ENCODE measurements at regions not wholly inside any gene's neighbourhood (a gene's known extent, or its start where the extent isn't known, plus 50 kb on each side); places are given as distances from the start of the nearest gene placed in this dataset.

GRCh38 chrX:39451046-39451445 is 646.7 kb downstream of the BCOR start:
- no peak overlapping the region for H3K4me3 ChIP-seq (ENCODE audit: low read length)
- no peak for TF ChIP-seq ZNF274 (IDR thresholded peaks at IDR 0.05; ENCODE audit: low read depth, low read length)

- no peak overlapping the region for H3K4me3 ChIP-seq (ENCODE audit: low read length)
- TF ChIP-seq ZNF274 (IDR thresholded peaks at IDR 0.05; ENCODE audit: low read depth, low read length): no peak
Observed at GRCh38 chrX:39452401-39452800, 645.4 kb downstream of the BCOR start.

- no peak for TF ChIP-seq ZNF274 (IDR thresholded peaks at IDR 0.05; ENCODE audit: low read depth, low read length)
Observed at GRCh38 chrX:39453889-39454621, 643.7 kb downstream of the BCOR start.

GRCh38 chrX:39456894-39457604 is 640.7 kb downstream of the BCOR start:
- no peak for TF ChIP-seq ZNF274 (IDR thresholded peaks at IDR 0.05; ENCODE audit: low read depth, low read length)

More at GRCh38 chrX:39453889-39454621, 643.7 kb downstream of the BCOR start:
- H3K4me3 ChIP-seq (ENCODE audit: low read length): no peak overlapping the region

GRCh38 chrX:39458779-39459178 is 639.0 kb downstream of the BCOR start:
- TF ChIP-seq ZNF274 (IDR thresholded peaks at IDR 0.05; ENCODE audit: low read depth, low read length): no peak
- H3K4me3 ChIP-seq (ENCODE audit: low read length): no peak overlapping the region

More at GRCh38 chrX:39456894-39457604, 640.7 kb downstream of the BCOR start:
- no peak overlapping the region for H3K4me3 ChIP-seq (ENCODE audit: low read length)

- no peak overlapping the region for H3K4me3 ChIP-seq (ENCODE audit: low read length)
- TF ChIP-seq ZNF274 (IDR thresholded peaks at IDR 0.05; ENCODE audit: low read depth, low read length): no peak
Observed at GRCh38 chrX:39459204-39459603, 638.6 kb downstream of the BCOR start.

- no peak overlapping the region for H3K4me3 ChIP-seq (ENCODE audit: low read length)
- no peak for TF ChIP-seq ZNF274 (IDR thresholded peaks at IDR 0.05; ENCODE audit: low read depth, low read length)
Observed at GRCh38 chrX:39459952-39460351, 637.8 kb downstream of the BCOR start.

- TF ChIP-seq ZNF274 (IDR thresholded peaks at IDR 0.05; ENCODE audit: low read depth, low read length): no peak
- H3K4me3 ChIP-seq (ENCODE audit: low read length): no peak overlapping the region
Observed at GRCh38 chrX:39460499-39460898, 637.3 kb downstream of the BCOR start.

- TF ChIP-seq ZNF274 (IDR thresholded peaks at IDR 0.05; ENCODE audit: low read depth, low read length): no peak
- no peak overlapping the region for H3K4me3 ChIP-seq (ENCODE audit: low read length)
Observed at GRCh38 chrX:39462835-39463234, 634.9 kb downstream of the BCOR start.

GRCh38 chrX:39464253-39464652 is 633.5 kb downstream of the BCOR start:
- TF ChIP-seq ZNF274 (IDR thresholded peaks at IDR 0.05; ENCODE audit: low read depth, low read length): no peak
- H3K4me3 ChIP-seq (ENCODE audit: low read length): no peak overlapping the region

- no peak overlapping the region for H3K4me3 ChIP-seq (ENCODE audit: low read length)
- TF ChIP-seq ZNF274 (IDR thresholded peaks at IDR 0.05; ENCODE audit: low read depth, low read length): no peak
Observed at GRCh38 chrX:39465467-39465866, 632.3 kb downstream of the BCOR start.

GRCh38 chrX:39465906-39466305 is 631.9 kb downstream of the BCOR start:
- no peak overlapping the region for H3K4me3 ChIP-seq (ENCODE audit: low read length)
- TF ChIP-seq ZNF274 (IDR thresholded peaks at IDR 0.05; ENCODE audit: low read depth, low read length): no peak

GRCh38 chrX:39469126-39469525 is 628.6 kb downstream of the BCOR start:
- no peak overlapping the region for H3K4me3 ChIP-seq (ENCODE audit: low read length)
- TF ChIP-seq ZNF274 (IDR thresholded peaks at IDR 0.05; ENCODE audit: low read depth, low read length): no peak

GRCh38 chrX:39470588-39471407 is 627.0 kb downstream of the BCOR start:
- H3K4me3 ChIP-seq (ENCODE audit: low read length): no peak overlapping the region
- TF ChIP-seq ZNF274 (IDR thresholded peaks at IDR 0.05; ENCODE audit: low read depth, low read length): no peak
